HG02759 (cell line): ENCODE measurements at regions not wholly inside any gene's neighbourhood (a gene's known extent, or its start where the extent isn't known, plus 50 kb on each side); places are given as distances from the start of the nearest gene placed in this dataset.
"Not testable (repeated sequence)": the region's sequence is repeated elsewhere in the genome, so short reads cannot be mapped to it uniquely, and the experiment has no call there.

Source experiments
- ATAC-seq: cut with Tn5 transposase; IDR thresholded peaks from one replicate; pipeline ENCODE4 v1.9.1; 2021; ENCODE audit warnings: mild to moderate bottlenecking, moderate library complexity; ENCODE audit not compliant: unreplicated experiment

- no peak for ATAC-seq
These were observed 117.3 kb upstream of the PKN2 start for GRCh38 chr1:88566615-88567387.

GRCh38 chr1:88571506-88571905 is 112.6 kb upstream of the PKN2 start:
- ATAC-seq = no peak

DNA sequence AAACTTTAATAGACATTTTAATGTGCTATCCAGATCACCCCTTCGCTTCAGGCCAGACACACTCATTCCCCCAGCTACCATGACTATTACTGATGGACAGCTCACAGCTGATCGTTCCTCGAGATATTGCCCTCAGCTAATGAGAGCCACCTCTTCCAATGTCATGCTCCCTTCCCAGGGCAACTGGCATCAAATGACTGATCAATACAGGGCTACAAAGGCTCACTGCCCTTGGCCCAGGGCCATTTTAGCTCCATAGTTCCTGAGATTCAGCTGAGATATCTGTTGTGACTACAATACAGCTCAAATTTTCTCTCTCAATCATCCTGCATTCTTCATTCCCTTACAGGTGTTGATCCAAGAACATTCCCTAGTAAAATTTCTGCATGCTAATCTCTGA is 104.5 kb upstream of the PKN2 start:
- no peak for ATAC-seq

DNA sequence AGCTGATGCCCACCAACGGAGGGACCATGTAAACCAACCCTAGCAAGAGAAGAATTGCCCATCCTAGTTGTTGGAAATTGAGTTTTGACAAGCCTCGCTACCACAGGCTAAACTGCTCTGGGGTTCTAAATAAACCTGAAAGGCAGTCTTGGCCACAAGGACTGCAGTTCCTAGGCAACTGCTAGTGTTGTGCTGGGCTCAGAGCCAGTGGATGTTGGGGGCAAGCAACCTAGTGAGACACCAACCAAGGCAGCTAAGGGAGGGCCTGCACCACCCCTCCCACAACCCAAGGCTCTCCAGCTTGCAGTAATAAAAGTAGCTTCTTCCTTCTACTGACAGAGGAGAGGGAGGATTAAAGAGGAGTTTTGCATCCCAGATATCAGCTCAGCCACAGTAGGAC is 102.4 kb upstream of the PKN2 start:
- no peak for ATAC-seq

DNA sequence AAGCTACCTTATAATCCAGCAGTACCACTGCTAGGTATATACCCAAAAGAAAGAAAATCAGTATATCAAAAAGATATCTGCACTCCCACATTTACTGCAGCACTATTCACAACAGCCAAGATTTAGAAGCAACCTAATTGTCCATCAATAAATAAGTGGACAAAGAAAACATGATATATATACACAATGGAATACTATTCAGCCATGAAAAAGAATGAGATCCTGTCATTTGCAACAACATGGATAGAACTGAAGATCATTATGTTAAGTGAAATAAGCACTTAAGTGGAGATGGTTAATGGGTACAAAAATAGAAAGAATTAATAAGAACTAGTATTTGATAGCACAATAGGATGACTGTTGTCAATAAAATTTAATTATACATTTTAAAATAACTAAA is 90.7 kb upstream of the PKN2 start:
- ATAC-seq = no peak

- ATAC-seq = peak; percentile 62
These were observed 88.6 kb upstream of the PKN2 start for GRCh38 chr1:88595355-88596002.

DNA sequence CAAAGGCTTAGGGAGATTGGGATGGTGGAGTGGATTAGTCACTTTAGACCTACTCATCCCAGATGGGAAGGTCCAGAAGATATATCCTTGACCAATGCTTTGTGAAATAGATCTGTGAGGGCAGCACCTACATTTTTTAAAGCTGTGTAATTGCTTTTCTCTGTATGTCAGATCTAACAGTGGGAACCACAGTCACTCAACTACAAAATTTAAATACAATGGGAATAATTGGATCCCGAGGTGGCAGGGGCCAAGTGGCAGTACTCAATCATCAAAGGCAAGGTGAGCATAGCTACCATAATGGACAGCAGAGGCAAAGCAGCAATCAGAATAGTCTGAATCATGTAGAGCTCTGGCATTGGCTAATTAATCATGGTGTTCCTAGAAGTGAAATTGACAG is 86.1 kb upstream of the PKN2 start:
- ATAC-seq = not testable (repeated sequence)

DNA sequence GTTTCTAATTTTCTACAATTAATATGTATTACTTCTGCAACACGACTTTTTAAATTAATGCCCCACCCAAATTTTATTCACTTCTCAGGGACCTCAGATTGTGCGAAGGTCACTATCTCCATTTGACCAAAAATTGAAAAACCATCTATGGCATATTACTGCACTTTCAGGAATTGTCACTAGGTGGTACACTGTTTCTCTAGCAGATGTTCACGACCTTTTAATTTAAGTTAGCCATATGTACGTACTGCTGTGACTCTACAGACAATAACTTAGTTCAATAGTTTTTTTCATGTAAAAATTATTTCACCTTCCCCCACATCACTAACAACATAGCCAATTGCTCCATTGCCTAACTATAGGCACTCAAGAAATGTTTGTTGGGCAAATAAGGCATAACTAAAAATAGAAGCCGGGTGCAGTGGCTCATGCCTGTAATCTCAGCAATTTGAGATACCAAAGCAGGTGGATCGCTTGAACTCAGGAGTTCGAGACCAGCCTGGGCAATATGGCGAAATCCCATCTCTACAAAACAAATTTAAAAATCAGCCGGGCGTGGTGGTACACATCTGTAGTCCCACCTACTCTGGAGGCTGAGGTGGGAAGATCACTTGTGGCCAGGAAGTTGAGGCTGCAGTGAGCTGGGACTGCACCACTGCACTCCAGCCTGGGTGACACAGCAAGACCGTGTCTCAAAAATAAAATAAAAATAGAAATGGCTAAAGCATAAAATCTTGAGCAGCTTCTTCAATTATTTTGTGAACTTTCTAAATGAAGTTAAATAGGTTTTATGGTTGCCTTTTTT is 75.7 kb upstream of the PKN2 start:
- ATAC-seq = peak; percentile 82

DNA sequence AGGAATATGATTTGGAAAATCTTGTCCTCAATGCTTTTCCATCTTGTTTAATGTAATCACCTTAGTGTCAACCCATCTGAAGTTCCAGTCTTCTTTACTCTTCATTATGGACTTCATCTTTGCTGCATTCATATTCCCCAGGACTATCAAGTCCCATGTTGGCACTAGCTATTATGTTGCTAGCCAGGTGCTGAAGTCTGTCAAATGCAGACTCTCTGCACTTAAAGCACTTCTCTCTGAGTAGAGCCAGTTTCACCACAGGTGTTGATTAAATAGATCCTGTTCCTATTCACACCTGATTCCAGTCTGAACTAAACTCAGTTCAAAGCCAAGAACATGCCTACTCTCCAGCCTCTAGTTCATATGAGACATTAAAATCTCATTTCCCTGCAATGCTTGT is 75.0 kb upstream of the PKN2 start:
- ATAC-seq = no peak

DNA sequence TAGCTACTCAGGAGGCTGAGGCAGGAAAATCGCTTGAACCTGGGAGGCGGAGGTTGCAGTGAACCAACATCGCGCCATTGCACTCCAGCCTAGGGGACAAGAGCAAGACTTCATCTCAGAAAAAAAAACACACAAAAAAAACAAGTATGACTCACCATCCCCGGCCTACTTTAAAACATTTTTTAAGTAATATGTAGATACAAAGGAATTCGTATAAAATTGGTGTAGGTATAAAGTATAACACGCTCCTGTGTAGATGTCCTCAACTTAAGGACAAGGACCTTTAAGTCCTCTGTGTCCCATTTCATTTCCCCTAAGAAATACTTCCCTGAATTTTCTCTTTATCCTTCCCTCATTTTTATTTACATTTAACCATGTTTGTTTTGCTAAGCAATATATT is 73.4 kb upstream of the PKN2 start:
- ATAC-seq = no peak

- no peak for ATAC-seq
These were observed 71.8 kb upstream of the PKN2 start for GRCh38 chr1:88612292-88612691.

GRCh38 chr1:88612773-88613172 is 71.3 kb upstream of the PKN2 start:
- no peak for ATAC-seq

- no peak for ATAC-seq
These were observed 65.7 kb upstream of the PKN2 start for GRCh38 chr1:88618331-88618730.

GRCh38 chr1:88623101-88623500 is 61.0 kb upstream of the PKN2 start:
- ATAC-seq = not testable (repeated sequence)
